LHCN-M2 (cell line): ENCODE measurements at regions not wholly inside any gene's neighbourhood (a gene's known extent, or its start where the extent isn't known, plus 50 kb on each side); places are given as distances from the start of the nearest gene placed in this dataset.
"Not testable (repeated sequence)": the region's sequence is repeated elsewhere in the genome, so short reads cannot be mapped to it uniquely, and the experiment has no call there.

Source experiments
- DNase-seq: peaks from one replicate; pipeline ENCODE4 v3.0.0-alpha.2; 2012; ENCODE audit warnings: low read depth

DNA sequence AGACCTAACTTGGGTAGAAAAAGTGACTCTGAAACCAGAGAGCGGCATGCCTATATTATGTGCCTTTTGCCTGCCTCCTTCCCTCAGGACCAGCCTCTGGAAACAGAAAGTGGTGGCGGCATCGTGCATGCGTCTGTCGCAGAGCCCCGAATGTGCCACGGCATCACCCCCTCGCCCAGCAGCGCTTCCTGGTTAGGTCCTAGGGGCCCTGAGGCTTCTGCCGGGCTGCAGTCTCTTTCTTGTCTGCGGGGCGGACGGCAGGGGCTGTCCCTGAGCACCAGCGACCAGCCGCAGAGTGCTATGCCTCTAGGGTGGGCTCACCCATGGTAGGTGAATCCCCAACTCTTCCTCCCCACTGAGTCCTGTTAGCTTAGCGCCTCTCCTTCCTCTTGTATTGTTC lies 68.7 kb downstream of the VSIG4 start:
- DNase-seq: no peak

DNA sequence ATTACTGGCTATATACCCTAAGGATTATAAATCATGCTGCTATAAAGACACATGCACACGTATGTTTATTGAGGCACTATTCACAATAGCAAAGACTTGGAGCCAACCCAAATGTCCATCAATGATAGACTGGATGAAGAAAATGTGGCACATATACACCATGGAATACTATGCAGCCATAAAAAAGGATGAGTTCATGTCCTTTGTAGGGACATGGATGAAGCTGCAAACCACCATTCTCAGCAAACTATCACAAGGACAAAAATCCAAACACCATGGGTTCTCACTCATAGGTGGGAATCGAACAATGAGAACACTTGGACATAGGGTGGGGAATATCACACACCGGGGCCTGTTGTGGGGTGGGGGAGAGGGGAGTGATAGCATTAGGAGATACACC lies 72.7 kb downstream of the VSIG4 start:
- DNase-seq: not testable (repeated sequence)

DNA sequence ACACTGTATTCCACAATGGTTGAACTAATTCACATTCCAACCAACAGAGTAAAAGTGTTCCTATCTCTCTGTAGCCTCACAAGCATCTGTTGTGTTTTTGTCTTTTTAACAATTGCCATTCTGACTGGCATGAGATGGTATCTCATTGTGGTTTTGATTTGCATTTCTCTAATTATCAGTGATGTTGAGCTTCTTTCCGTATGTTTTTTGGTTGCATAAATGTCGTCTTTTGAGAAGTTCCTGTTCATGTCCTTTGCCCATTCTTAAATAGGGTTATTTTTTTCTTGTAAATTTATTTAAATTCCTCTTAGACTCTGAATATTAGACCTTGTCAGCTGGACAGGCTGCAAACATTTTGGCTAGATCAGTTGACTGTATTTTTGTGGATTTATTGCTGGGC lies 78.2 kb downstream of the VSIG4 start:
- no peak for DNase-seq

DNA sequence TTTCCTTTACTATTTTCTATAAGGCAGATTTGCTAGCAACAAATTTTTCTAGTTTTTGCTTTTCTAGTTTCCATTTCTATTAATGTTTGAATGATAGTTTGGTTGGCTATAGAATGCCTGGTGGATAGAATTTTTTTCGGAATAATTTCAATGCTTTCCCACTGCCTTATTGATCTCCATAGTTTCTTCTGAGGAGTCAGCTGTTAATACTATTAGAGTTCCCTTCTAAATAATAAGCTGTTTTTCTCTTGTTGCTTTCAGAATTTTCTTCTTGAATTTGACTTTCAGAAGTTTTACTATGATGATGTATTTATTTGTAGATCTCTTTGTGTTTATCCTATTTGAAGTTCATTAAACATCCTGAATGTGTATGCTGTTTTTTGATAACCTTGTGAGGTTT lies 91.8 kb downstream of the VSIG4 start:
- no peak for DNase-seq

DNA sequence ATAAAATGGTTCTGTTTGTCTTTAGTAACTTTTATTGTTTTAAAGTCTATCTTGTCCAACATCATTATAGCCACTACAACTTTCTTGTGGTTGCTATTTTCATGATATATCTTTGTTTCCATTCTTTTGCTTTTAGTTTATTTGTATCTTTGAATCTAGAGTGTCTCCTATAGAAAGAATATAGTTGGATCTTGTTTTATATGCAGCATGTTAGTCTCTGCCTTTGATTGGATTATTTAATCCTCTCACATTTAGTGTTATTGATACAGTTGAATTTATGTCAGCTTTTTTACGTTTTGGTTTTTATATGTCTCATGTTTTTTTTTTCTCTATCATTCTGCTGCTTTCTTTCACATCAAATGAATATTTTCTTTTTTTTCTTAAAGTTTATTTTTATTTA lies 98.1 kb downstream of the VSIG4 start:
- no peak for DNase-seq

DNA sequence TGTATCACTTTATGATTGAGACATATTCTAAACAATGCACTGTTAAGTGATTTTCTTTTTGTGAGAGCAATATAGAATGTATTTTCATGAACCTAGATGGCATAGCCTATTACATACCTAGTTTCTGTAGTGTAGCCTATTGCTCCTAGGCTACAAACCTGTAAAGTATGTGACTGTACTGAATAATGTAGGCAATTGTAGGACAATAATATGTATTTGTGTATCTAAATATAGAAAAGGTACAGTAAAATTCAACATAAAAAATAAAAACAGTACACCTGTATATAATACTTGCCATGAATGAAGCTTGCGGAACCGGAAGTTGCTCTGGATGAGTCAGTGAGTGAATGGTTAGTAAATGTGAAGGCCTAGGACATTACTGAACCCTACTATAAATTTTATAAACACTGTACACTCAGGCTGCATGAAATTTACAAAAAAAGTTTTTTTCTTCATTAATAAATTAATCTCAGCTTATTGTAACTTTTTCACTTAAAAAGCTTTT lies 106.7 kb downstream of the VSIG4 start:
- DNase-seq: no peak

DNA sequence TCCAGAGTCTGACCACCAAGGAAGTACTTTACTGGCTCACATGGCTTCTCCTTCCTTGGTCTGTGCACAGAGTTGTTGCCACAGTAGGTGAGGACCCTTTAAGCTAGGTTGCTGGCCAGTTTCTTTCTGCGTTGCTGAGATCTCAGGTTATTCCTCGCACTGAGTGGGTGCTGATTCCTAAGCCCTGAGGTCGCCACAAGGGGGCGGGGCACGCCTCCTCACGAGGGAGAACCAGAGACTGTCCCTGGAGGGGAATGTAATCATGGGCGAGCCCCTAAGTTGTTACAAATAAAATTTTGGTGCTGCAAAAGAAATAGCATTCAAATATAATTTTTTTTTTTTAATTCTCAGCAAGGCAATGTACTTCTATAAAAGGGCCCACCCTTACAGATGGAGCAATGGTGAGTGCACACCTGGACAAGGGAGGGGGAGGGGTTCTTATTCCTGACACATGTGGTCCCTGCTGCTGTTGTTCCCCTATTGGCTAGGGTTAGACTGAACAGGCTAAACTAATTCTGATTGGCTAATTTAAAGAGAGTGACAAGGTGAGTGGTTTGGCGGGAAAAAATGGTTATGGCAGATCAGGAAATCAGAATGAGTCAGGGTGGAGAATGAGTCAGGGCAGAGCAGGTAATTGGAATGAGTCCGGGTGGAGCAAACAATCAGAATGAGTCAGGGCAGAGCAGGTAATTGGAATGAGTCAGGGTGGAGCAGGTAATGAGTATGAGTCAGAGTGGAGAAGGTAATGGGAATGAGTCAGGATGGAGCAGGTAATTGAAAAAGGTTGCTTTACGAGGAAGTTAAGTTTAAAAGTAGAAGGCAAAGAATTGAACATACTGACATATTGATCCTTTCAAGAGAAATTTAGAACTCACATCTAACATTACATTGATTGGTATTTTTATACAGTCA lies 107.5 kb downstream of the VSIG4 start:
- DNase-seq: no peak

DNA sequence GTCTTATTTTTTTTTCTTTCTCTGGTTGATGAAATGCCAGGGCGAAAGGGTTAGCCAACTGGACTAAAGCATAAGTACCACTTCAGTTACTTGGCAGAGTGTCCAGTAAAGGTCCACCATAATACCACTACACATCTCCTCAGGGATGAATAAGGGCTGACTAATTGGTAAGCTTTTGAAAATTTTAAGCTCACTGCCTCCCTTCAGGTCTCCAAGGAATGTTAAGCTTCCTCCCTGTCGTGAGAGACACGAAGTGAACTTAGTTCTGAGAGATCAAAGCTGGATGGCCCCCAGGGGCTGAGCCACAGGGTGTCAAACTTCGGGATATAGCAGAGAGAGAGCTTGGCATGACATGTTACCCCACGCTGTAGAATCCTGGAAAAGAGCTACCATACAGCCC lies 111.4 kb downstream of the VSIG4 start:
- DNase-seq: no peak

DNA sequence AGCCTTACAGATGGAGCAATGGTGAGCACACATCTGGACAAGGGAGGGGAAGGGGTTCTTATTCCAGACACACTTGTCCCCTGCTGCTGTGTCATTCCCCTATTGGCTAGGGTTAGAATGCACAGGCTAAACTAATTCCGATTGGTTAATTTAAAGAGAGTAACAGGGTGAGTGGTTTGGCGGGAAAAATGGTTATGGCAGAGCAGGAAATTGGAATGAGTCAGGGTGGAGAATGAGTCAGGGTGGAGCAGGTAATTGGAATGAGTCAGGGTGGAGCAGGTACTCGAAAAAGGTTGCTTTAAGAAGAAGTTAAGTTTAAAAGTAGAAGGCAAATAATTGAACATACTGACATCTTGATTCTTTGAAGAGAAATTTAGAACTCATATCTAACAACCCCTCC lies 112.5 kb downstream of the VSIG4 start:
- DNase-seq: not testable (repeated sequence)

DNA sequence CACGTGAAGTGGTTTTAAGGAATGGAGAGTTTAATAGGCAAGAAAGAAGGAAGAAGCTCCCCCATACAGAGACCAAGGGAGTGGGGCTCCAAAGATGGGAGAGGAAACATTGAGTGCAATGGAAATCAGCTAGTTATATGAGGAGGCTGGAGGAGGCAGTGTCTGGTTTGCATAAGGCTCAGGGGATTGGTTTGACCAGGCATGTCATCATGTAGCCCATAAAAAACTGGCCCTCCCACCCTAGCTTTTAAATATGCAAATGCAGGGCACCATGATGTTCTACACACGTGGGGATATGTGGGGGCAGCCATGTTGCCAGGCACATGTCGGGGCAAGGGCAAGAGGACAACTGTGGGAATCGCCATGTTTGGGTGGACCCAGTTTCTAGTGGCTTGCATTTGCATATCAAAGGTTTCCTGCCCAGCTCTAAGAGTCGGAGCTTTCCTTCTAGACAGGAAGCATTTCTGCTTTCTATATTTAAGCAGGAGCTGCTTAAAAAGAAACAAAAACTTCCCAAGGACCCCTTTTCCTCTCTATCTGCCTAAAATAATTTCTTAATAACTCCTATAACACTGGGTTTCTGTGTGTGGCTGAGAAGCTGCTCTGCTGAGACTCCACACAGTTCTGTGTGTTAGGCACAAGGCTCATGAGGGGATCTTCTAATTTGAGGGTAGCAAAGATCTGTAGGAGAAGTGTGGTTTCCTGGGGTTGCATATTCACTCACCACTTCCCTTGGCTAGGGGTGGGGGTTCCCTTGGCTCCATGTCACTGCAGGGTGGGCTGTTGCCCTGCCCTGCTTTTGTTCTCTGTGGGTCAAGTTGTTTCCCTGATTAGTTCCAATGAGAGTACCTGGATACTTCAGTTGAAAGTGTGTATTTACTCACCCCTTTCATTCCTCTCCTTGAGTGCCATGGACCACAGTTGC lies 113.5 kb downstream of the VSIG4 start:
- no peak for DNase-seq

DNA sequence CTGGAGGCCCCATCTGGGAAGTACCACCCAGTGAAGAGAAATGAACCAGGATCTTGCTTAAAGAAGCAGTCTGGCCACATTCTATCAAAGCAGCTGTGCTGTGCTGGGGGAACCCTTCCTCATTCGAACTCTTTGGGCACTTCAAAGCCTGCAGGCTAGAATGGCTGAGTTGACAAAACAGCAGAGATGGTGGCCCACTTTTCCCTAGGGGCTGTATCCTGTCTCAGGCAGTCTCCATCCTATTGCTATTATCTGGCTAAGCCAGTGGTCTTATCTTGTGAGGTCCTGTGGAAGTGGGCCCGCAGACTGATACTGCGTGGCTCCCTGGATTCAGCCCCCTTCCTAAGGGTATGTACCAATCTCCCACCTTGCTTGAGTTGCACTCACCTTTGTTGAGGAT lies 114.3 kb downstream of the VSIG4 start:
- no peak for DNase-seq

DNA sequence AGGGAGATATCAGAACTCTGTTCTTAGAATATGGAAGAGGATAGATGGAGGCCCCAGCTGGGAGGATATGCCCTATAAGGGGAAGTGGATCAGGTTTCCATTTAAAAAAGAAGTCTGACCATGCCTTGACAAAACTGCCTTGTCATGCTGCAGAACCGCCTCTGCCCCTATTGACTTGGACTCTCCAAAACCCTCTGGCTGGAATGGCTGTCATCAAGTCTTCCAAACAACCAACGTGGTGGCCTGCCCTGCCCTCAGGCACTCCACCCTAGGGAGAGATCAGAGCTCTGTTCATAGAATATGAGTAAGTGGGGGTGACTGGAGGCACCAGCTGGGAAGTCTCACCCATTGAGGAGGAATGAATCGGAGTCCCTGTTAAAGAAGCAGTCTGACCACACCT lies 114.9 kb downstream of the VSIG4 start:
- no peak for DNase-seq

DNA sequence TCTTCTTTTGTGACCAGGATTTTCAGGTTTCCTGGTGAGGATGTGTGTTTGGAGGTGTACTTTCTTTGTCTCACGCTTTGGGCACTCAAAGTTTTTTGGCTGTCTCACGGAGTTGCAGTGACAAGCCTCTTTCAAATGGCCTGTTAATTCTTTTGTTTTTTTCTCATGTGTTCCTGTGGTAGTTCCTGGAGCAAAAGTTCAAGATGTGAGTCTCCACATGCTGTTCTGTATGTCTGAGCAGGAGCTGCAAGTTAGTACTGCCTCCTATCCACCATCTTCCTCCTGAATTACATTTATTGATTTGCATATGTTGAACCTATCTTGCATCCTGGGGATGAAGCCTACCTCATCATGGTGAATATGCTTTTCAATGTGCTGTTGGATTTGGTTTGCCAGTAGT lies 118.5 kb downstream of the VSIG4 start:
- no peak for DNase-seq

DNA sequence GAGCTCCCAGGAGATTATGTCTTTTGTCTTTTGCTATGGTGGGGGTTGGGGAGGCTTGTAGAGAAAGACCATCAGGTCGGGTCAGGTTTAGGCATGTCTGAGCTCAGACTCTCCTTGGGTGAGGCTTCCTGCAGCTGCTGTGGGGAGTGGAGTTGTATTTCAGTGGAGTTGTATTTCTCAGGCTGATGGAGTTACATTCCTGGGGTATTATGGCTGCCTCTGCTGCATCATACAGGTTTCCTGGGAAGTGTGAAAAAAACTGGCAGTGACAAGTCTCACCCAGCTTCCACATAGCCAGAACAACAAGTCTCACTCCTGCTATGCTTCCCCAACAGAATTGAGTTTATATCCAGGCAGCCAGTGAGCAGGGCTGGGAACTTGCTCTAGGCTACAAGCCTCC lies 119.3 kb downstream of the VSIG4 start:
- peak; percentile 17 for DNase-seq

DNA sequence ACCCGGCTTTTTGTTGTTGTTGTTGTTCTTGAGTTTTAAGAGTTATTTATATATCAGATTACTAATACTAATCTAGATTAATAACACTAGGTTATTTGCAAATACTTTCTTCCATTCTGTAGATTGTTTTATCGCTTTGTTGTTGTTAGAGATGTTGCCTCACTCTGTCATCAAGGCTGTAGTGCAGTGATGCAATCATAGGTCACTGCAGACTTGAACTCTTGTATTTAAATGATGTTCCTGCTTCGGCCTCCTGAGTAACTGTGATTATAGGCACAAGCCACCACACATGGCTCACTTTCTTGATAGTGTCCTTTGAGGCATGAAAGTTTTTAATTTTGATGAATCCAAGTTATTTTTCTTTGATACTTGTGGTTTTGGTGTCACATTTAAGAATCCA lies 129.0 kb downstream of the VSIG4 start:
- DNase-seq: no peak

DNA sequence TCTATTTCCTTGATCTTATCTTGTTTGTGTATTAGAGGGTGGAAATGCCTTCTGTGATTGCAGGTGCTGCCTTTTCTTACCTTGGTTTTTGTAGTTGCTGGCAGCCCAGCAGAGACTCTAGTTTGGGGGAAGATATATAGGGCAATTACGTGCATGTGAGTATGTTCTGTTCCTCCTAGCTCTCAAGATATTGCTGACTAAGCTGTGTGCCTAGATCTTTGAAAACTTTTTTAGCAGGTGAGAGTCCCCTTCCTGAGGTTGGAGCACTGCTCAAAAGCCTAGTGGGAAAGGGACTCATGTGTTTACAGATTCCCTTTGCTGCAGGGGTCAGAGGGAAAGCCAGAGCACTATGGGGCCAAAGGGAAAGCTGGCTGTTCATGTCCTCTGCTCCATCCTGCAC lies 136.1 kb downstream of the VSIG4 start:
- DNase-seq: no peak

DNA sequence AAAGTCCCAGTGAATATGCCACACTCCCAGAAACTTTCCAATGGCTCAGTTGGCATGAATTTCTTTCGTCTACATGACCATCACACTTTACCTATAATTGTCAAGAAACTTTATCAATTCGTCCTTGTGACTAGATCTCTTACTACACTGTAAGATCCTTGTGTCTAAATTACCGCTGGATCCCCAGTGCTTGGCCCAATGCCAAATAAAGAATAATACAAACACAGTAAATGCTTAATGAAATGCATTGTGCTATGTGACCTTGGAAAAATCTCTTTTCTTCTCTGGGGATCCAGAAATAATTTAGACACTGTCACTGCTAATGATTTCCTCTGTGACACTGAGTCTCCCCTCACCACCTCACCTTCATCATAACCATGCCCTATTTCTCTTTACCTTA lies 137.9 kb downstream of the VSIG4 start:
- DNase-seq: no peak

DNA sequence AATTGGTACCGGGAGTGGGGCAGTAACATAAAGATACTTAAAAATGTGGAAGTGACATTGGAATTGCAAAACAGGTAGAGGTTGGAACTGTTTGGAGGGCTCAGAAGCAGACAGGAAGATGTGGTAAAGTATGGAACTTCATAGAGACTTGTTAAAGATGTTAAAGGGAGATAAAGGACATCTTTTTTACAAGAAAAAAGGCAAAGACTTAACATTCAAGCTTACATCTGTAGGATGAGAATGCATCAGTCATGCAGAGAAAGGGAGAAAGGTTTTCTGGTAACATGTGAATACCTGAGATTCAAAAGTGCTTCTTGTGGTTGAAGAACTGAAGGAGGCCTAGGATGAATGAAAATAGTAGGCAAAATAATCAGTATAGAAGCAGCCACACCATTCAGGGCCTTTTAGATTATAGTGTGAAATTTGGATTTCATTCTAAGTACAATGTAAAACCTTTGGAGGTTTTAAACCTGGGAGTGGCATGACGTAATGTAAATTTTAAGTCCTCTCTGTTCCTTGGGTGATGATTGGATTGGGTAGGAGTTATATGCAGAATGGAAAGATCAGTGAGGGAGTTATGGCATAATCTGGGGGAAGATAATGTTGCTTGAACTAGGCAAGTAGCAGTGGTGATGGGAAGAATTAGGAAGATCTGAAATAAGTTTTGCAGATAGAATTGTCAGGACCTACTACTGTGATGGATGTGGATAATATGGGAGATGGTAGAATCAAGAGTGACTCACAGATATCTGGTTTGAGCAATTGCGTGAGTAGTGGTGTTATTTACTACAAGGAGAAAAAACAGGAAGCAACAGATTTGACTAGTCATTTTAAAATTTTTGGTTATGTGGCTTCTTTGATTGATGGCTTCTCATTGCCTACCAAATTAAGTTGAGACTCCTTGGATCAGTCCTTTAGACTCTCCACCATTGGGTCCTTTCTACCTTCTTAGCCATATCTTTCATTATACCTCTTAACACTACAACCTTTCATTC lies 138.7 kb downstream of the VSIG4 start:
- DNase-seq: no peak

DNA sequence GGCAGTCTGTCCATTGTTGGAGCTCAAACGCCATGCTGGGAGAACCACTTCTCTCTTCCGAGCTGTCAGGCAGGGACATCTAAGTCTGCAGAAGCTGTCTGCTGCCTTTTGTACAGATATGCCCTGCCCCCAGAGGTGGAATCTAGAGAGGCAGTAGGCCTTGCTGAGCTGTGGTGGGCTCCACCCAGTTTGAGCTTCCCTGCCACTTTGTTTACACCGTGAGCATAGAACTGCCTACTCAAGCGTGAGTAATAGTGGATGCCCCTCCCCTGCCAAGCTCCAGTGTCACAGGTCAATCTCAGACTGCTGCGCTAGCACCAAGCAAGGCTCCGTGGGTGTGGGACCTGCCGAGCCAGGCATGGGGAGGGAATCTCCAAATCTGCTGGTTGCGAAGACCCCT lies 145.7 kb downstream of the VSIG4 start:
- no peak for DNase-seq

DNA sequence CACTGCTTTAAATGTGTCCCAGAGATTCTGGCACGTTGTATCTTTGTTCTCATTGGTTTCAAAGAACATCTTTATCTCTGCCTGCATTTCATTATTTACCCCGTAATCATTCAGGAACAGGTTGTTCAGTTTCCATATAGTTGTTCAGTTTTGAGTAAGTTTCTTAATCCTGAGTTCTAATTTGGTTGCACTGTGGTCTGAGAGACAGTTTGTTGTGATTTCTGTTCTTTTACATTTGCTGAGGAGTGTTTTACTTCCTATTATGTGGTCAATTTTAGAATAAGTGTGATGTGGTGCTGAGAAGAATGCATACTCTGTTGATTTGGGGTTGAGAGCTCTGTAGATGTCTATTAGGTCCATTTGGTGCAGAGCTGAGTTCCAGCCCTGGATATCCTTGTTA lies 148.1 kb downstream of the VSIG4 start:
- not testable (repeated sequence) for DNase-seq

DNA sequence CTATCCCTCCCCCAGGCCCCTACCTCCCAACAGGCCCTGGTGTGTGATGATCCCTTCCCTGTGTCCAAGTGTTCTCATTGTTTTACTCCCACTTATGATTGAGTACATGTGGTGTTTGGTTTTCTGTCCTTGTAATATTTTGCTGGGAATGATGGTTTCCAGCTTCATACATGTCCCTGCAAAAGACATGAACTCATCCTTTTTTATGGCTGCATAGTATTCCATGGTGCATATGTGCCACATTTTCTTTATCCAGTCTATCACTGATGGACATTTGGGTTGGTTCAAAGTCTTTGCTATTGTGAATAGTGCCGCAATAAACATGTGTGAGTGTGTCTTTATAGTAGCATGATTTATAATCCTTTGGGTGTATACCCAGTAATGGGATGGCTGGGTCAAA lies 151.7 kb downstream of the VSIG4 start:
- DNase-seq: not testable (repeated sequence)
